Colon (tissue), 2 donors: ENCODE measurements at regions not wholly inside any gene's neighbourhood (a gene's known extent, or its start where the extent isn't known, plus 50 kb on each side); places are given as distances from the start of the nearest gene placed in this dataset.

Experiments
- FAIRE-seq: peaks from 2 replicates; lab custom pipeline; 2012; peaks lifted over from hg19 to GRCh38; lab: Jason Lieb, UNC
- donor health status: control.
- donor health status: control.

- no peak for FAIRE-seq
These were observed 169.3 kb downstream of the ZBTB18 start for GRCh38 chr1:244220410-244220809.

GRCh38 chr1:244221991-244222390 lies 170.9 kb downstream of the ZBTB18 start:
- FAIRE-seq = no peak

GRCh38 chr1:244224487-244225430 lies 173.7 kb downstream of the ZBTB18 start:
- FAIRE-seq = no peak

GRCh38 chr1:244226435-244226834 lies 175.4 kb downstream of the ZBTB18 start:
- no peak for FAIRE-seq

GRCh38 chr1:244230470-244230869 lies 179.4 kb downstream of the ZBTB18 start:
- FAIRE-seq = no peak

GRCh38 chr1:244231193-244231571 lies 180.1 kb downstream of the ZBTB18 start:
- FAIRE-seq = no peak

GRCh38 chr1:244231572-244232315 lies 180.7 kb downstream of the ZBTB18 start:
- FAIRE-seq = no peak

GRCh38 chr1:244234009-244234643 lies 183.0 kb downstream of the ZBTB18 start:
- FAIRE-seq = no peak

GRCh38 chr1:244235157-244235556 lies 184.1 kb downstream of the ZBTB18 start:
- no peak for FAIRE-seq

- no peak for FAIRE-seq
These were observed 185.0 kb downstream of the ZBTB18 start for GRCh38 chr1:244236101-244236500.

- no peak for FAIRE-seq
These were observed 185.6 kb downstream of the ZBTB18 start for GRCh38 chr1:244236721-244237120.

- FAIRE-seq = no peak
These were observed 186.4 kb downstream of the ZBTB18 start for GRCh38 chr1:244237445-244237844.

- no peak for FAIRE-seq
These were observed 188.2 kb downstream of the ZBTB18 start for GRCh38 chr1:244239261-244239770.

GRCh38 chr1:244241438-244241837 lies 190.4 kb downstream of the ZBTB18 start:
- FAIRE-seq = no peak

- FAIRE-seq = no peak
These were observed 191.4 kb downstream of the ZBTB18 start for GRCh38 chr1:244242446-244242845.

GRCh38 chr1:244246334-244246733 lies 195.3 kb downstream of the ZBTB18 start:
- FAIRE-seq = no peak

GRCh38 chr1:244248426-244248825 lies 197.3 kb downstream of the ZBTB18 start:
- no peak for FAIRE-seq

GRCh38 chr1:244252211-244252610 lies 199.5 kb downstream of the ADSS2 start:
- no peak for FAIRE-seq

- no peak for FAIRE-seq
These were observed 197.2 kb downstream of the ADSS2 start for GRCh38 chr1:244254467-244254866.

- FAIRE-seq = no peak
These were observed 196.2 kb downstream of the ADSS2 start for GRCh38 chr1:244255426-244255965.

- no peak for FAIRE-seq
These were observed 195.5 kb downstream of the ADSS2 start for GRCh38 chr1:244256086-244256676.

GRCh38 chr1:244264163-244264562 lies 187.5 kb downstream of the ADSS2 start:
- no peak for FAIRE-seq
